ENCODE measurements at regions not wholly inside any gene's neighbourhood (a gene's known extent, or its start where the extent isn't known, plus 50 kb on each side); places are given as distances from the start of the nearest gene placed in this dataset.

- Histone ChIP-seq H3K4me3 (no peak overlapping the region), H3K9me3 (ENCODE audit: low read depth, low read length) (no peaks in the 10 kb centered on the region), H3K9ac (ENCODE audit: insufficient read length) (no peak overlapping the region), H3K27ac (no peak overlapping the region), H3K36me3 (ENCODE audit: insufficient read depth, low read length) (no peaks in the 10 kb centered on the region)
- DNase-seq (ENCODE audit: low read depth, low spot score), result no peak
- no peak for TF ChIP-seq FOXP2 (optimal IDR thresholded peaks at IDR 0.05; ENCODE audit: control extremely low read depth, extremely low read length, insufficient read depth)
- no peak for TF ChIP-seq EZH2 (IDR thresholded peaks at IDR 0.05)
- TF ChIP-seq POLR2AphosphoS5 (IDR thresholded peaks at IDR 0.05; ENCODE audit: borderline replicate concordance, low read depth, low read length), result no peak
Measured at GRCh38 chr3:36302158-36302509, 78.2 kb upstream of the STAC start.

GRCh38 chr3:36302626-36303025 lies 77.7 kb upstream of the STAC start:
- Histone ChIP-seq H3K36me3 (ENCODE audit: insufficient read depth, low read length) (no peaks in the 10 kb centered on the region), H3K9ac (ENCODE audit: insufficient read length) (no peak overlapping the region), H3K4me3 (no peak overlapping the region), H3K27ac (no peak overlapping the region), H3K9me3 (ENCODE audit: low read depth, low read length) (no peaks in the 10 kb centered on the region)
- TF ChIP-seq POLR2AphosphoS5 (IDR thresholded peaks at IDR 0.05; ENCODE audit: borderline replicate concordance, low read depth, low read length), result no peak
- no peak for TF ChIP-seq EZH2 (IDR thresholded peaks at IDR 0.05)
- no peak for TF ChIP-seq FOXP2 (optimal IDR thresholded peaks at IDR 0.05; ENCODE audit: control extremely low read depth, extremely low read length, insufficient read depth)
- no peak for DNase-seq (ENCODE audit: low read depth, low spot score)

- TF ChIP-seq EZH2 (IDR thresholded peaks at IDR 0.05) (no peak), POLR2AphosphoS5 (IDR thresholded peaks at IDR 0.05; ENCODE audit: borderline replicate concordance, low read depth, low read length) (no peak), FOXP2 (optimal IDR thresholded peaks at IDR 0.05; ENCODE audit: control extremely low read depth, extremely low read length, insufficient read depth) (no peak)
- Histone ChIP-seq H3K36me3 (ENCODE audit: insufficient read depth, low read length) (no peaks in the 10 kb centered on the region), H3K27ac (no peak overlapping the region), H3K9me3 (ENCODE audit: low read depth, low read length) (no peaks in the 10 kb centered on the region), H3K9ac (ENCODE audit: insufficient read length) (no peak overlapping the region), H3K4me3 (no peak overlapping the region)
- DNase-seq (ENCODE audit: low read depth, low spot score), result no peak
Measured at GRCh38 chr3:36303286-36303685, 77.0 kb upstream of the STAC start.

GRCh38 chr3:36305929-36306520 lies 74.3 kb upstream of the STAC start:
- H3K9ac ChIP-seq (ENCODE audit: insufficient read length), result no peak overlapping the region
- H3K27ac ChIP-seq, result no peak overlapping the region
- no peak overlapping the region for H3K4me3 ChIP-seq
- H3K36me3 ChIP-seq (ENCODE audit: insufficient read depth, low read length), result no peaks in the 10 kb centered on the region
- H3K9me3 ChIP-seq (ENCODE audit: low read depth, low read length), result no peaks in the 10 kb centered on the region
- TF ChIP-seq EZH2 (IDR thresholded peaks at IDR 0.05) (no peak), POLR2AphosphoS5 (IDR thresholded peaks at IDR 0.05; ENCODE audit: borderline replicate concordance, low read depth, low read length) (no peak), FOXP2 (optimal IDR thresholded peaks at IDR 0.05; ENCODE audit: control extremely low read depth, extremely low read length, insufficient read depth) (no peak)
- no peak for DNase-seq (ENCODE audit: low read depth, low spot score)

- Histone ChIP-seq H3K36me3 (ENCODE audit: insufficient read depth, low read length) (no peaks in the 10 kb centered on the region), H3K4me3 (no peak overlapping the region), H3K9me3 (ENCODE audit: low read depth, low read length) (no peaks in the 10 kb centered on the region), H3K9ac (ENCODE audit: insufficient read length) (no peak overlapping the region), H3K27ac (no peak overlapping the region)
- DNase-seq (ENCODE audit: low read depth, low spot score), result no peak
- no peak for TF ChIP-seq FOXP2 (optimal IDR thresholded peaks at IDR 0.05; ENCODE audit: control extremely low read depth, extremely low read length, insufficient read depth)
- no peak for TF ChIP-seq POLR2AphosphoS5 (IDR thresholded peaks at IDR 0.05; ENCODE audit: borderline replicate concordance, low read depth, low read length)
- no peak for TF ChIP-seq EZH2 (IDR thresholded peaks at IDR 0.05)
Measured at GRCh38 chr3:36309092-36309491, 71.2 kb upstream of the STAC start.

GRCh38 chr3:36312351-36312750 lies 68.0 kb upstream of the STAC start:
- no peak for DNase-seq (ENCODE audit: low read depth, low spot score)
- TF ChIP-seq FOXP2 (optimal IDR thresholded peaks at IDR 0.05; ENCODE audit: control extremely low read depth, extremely low read length, insufficient read depth) (no peak), POLR2AphosphoS5 (IDR thresholded peaks at IDR 0.05; ENCODE audit: borderline replicate concordance, low read depth, low read length) (no peak), EZH2 (IDR thresholded peaks at IDR 0.05) (no peak)

GRCh38 chr3:36317915-36318314 lies 62.4 kb upstream of the STAC start:
- no peak for DNase-seq (ENCODE audit: low read depth, low spot score)
- Histone ChIP-seq H3K9ac (ENCODE audit: insufficient read length) (no peak overlapping the region), H3K36me3 (ENCODE audit: insufficient read depth, low read length) (no peaks in the 10 kb centered on the region), H3K27ac (no peak overlapping the region), H3K4me3 (no peak overlapping the region), H3K9me3 (ENCODE audit: low read depth, low read length) (no peaks in the 10 kb centered on the region)
- TF ChIP-seq POLR2AphosphoS5 (IDR thresholded peaks at IDR 0.05; ENCODE audit: borderline replicate concordance, low read depth, low read length) (no peak), FOXP2 (optimal IDR thresholded peaks at IDR 0.05; ENCODE audit: control extremely low read depth, extremely low read length, insufficient read depth) (no peak), EZH2 (IDR thresholded peaks at IDR 0.05) (no peak)

More at GRCh38 chr3:36312351-36312750, 68.0 kb upstream of the STAC start:
- H3K4me3 ChIP-seq, result no peak overlapping the region
- no peak overlapping the region for H3K27ac ChIP-seq
- no peaks in the 10 kb centered on the region for H3K36me3 ChIP-seq (ENCODE audit: insufficient read depth, low read length)
- no peaks in the 10 kb centered on the region for H3K9me3 ChIP-seq (ENCODE audit: low read depth, low read length)
- H3K9ac ChIP-seq (ENCODE audit: insufficient read length), result no peak overlapping the region

- no peak for DNase-seq (ENCODE audit: low read depth, low spot score)
- Histone ChIP-seq H3K4me3 (no peak overlapping the region), H3K27ac (no peak overlapping the region), H3K9me3 (ENCODE audit: low read depth, low read length) (no peaks in the 10 kb centered on the region), H3K9ac (ENCODE audit: insufficient read length) (no peak overlapping the region), H3K36me3 (ENCODE audit: insufficient read depth, low read length) (no peaks in the 10 kb centered on the region)
- no peak for TF ChIP-seq FOXP2 (optimal IDR thresholded peaks at IDR 0.05; ENCODE audit: control extremely low read depth, extremely low read length, insufficient read depth)
- TF ChIP-seq POLR2AphosphoS5 (IDR thresholded peaks at IDR 0.05; ENCODE audit: borderline replicate concordance, low read depth, low read length), result no peak
- TF ChIP-seq EZH2 (IDR thresholded peaks at IDR 0.05), result no peak
Measured at GRCh38 chr3:36318621-36319200, 61.6 kb upstream of the STAC start.

- no peaks in the 10 kb centered on the region for H3K9me3 ChIP-seq (ENCODE audit: low read depth, low read length)
- no peak overlapping the region for H3K9ac ChIP-seq (ENCODE audit: insufficient read length)
- no peak for TF ChIP-seq EZH2 (IDR thresholded peaks at IDR 0.05)
- TF ChIP-seq POLR2AphosphoS5 (IDR thresholded peaks at IDR 0.05; ENCODE audit: borderline replicate concordance, low read depth, low read length), result no peak
- TF ChIP-seq FOXP2 (optimal IDR thresholded peaks at IDR 0.05; ENCODE audit: control extremely low read depth, extremely low read length, insufficient read depth), result no peak
- no peaks in the 10 kb centered on the region for H3K36me3 ChIP-seq (ENCODE audit: insufficient read depth, low read length)
- no peak overlapping the region for H3K27ac ChIP-seq
- DNase-seq (ENCODE audit: low read depth, low spot score), result no peak
- H3K4me3 ChIP-seq, result no peak overlapping the region
Measured at GRCh38 chr3:36319680-36320079, 60.6 kb upstream of the STAC start.
